ENCODE measurements at regions not wholly inside any gene's neighbourhood (a gene's known extent, or its start where the extent isn't known, plus 50 kb on each side); places are given as distances from the start of the nearest gene placed in this dataset.

DNA sequence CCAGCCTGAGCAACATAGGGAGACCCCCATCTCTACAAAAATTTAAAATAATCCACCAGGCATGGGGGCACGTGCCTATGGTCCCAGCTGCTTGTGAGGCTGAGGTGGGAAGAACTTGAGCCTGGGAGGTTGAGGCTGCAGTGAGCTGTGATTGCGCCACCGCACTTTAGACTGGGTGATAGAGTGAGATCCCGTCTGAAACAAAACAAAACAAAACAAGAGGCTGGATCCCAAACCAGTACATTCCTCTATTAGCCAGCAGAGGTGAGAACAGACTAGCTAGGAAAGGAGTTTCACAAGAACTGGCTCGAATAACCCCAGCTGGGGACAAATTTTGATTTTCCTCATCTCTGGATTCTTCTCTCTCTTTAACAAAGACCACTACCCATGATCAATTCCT, 366.7 kb upstream of the ZFHX3 start:
- intact Hi-C loops (cut with micrococcal nuclease): no loop called here
- H3K9me2 ChIP-seq (ENCODE audit: insufficient read depth): no peaks in the 10 kb centered on the region
- H3K9me3 ChIP-seq (ENCODE audit: control insufficient read depth in 1 of 2, insufficient read depth in 1 of 2, low read depth in 1 of 2, low read length in 2 of 2): no peaks in the 10 kb centered on the region
- no peaks in the 10 kb centered on the region for H3K4me1 ChIP-seq (ENCODE audit: control insufficient read depth in 1 of 2, insufficient read depth in 2 of 2, low read length in 2 of 2)
- H3K27ac ChIP-seq (ENCODE audit: low read depth, low read length): no peak overlapping the region
- no peaks in the 10 kb centered on the region for H4K20me1 ChIP-seq (ENCODE audit: insufficient read depth)
- no peaks in the 10 kb centered on the region for H3K79me2 ChIP-seq (ENCODE audit: insufficient read depth, low read length)
- H2AFZ ChIP-seq (ENCODE audit: low read depth, low read length, poor library complexity, severe bottlenecking): no peak overlapping the region
- ChIA-PET RAD21 (ENCODE audit: low non-redundant PET in 1 of 2, low total read pairs in 2 of 2, uncharacterized antibody in 2 of 2, unreplicated experiment in 2 of 2) (no interaction called here), CTCF (no interaction called here), POLR2A (no interaction called here)
- no peak overlapping the region for H3K9ac ChIP-seq (ENCODE audit: low read length)
- H3K36me3 ChIP-seq (ENCODE audit: control insufficient read depth in 1 of 2, insufficient read depth in 2 of 2, low read length in 2 of 2): no peaks in the 10 kb centered on the region
- H3K4me2 ChIP-seq (ENCODE audit: low read length): no peak overlapping the region
- no TSS peak for BruUV-seq (replicated peaks)
- H3K27me3 ChIP-seq (ENCODE audit: insufficient read depth, low read length): peaks cover 24% of the 10 kb centered on the region; the same call in 1 of the 2 replicates
- DNase-seq (ENCODE audit: low read depth, low spot score) (no peak), ATAC-seq (no peak)
- TF ChIP-seq ATF3 (IDR thresholded peaks at IDR 0.05): no peak
- no peak for TF ChIP-seq FOSL1 (IDR thresholded peaks at IDR 0.05; ENCODE audit: low read depth)
- TF ChIP-seq EZH2phosphoT487 (IDR thresholded peaks at IDR 0.05; ENCODE audit: borderline replicate concordance): no peak
- no peak for TF ChIP-seq RAD21 (IDR thresholded peaks at IDR 0.05; ENCODE audit: low read depth)
- TF ChIP-seq SIN3A (IDR thresholded peaks at IDR 0.05; ENCODE audit: low read depth): no peak
- no peak for TF ChIP-seq JUND (IDR thresholded peaks at IDR 0.05)
- TF ChIP-seq ZNF274 (IDR thresholded peaks at IDR 0.05; ENCODE audit: low read depth, low read length): no peak
- TF ChIP-seq POLR2A (IDR thresholded peaks at IDR 0.05; ENCODE audit: borderline replicate concordance, extremely low read depth, insufficient read depth, insufficient read length): no peak
- TF ChIP-seq SRF (IDR thresholded peaks at IDR 0.05; ENCODE audit: low read depth): no peak
- TF ChIP-seq MAX (IDR thresholded peaks at IDR 0.05): no peak
- no peak for TF ChIP-seq CTCF (IDR thresholded peaks at IDR 0.05 in 2 of 3, conservative IDR thresholded peaks at IDR 0.05 in 1 of 3; ENCODE audit: borderline replicate concordance in 1 of 3, insufficient read depth in 1 of 3, low read depth in 2 of 3, low read length in 2 of 3)
- no peak for TF ChIP-seq SP1 (IDR thresholded peaks at IDR 0.05; ENCODE audit: low read depth)
- no peak for TF ChIP-seq ZFX (IDR thresholded peaks at IDR 0.05)
- no peak for TF ChIP-seq YY1 (IDR thresholded peaks at IDR 0.05; ENCODE audit: extremely low read depth, insufficient replicate concordance, low read depth, low read length)
- H3K4me3 ChIP-seq (replicated peaks in 1 of 2; ENCODE audit: low read depth in 1 of 2, low read length in 2 of 2): no peak overlapping the region
